ENCODE measurements at regions not wholly inside any gene's neighbourhood (a gene's known extent, or its start where the extent isn't known, plus 50 kb on each side); places are given as distances from the start of the nearest gene placed in this dataset.

- POLR2A ChIA-PET: no interaction called here
- Histone ChIP-seq H3K9me3 (ENCODE audit: control insufficient read depth in 2 of 3, low read length in 3 of 3) (no peaks in the 10 kb centered on the region), H3K27me3 (ENCODE audit: control insufficient read depth in 2 of 2, insufficient read depth in 2 of 2, low read length in 2 of 2) (no peaks in the 10 kb centered on the region), H3K36me3 (ENCODE audit: control insufficient read depth in 2 of 3, insufficient read depth in 3 of 3, low read length in 3 of 3) (no peaks in the 10 kb centered on the region), H3K4me3 (ENCODE audit: low read length) (no peak overlapping the region), H3K4me1 (ENCODE audit: control insufficient read depth in 2 of 2, insufficient read depth in 2 of 2, low read length in 2 of 2) (no peaks in the 10 kb centered on the region), H3K27ac (ENCODE audit: low read depth, low read length) (no peak overlapping the region)
- H3K27ac Mint-ChIP-seq: no peak overlapping the region
- no peaks in the 10 kb centered on the region for H3K36me3 Mint-ChIP-seq
- H3K27me3 Mint-ChIP-seq: peaks cover 0 to 17% (median 7%) of the 10 kb centered on the region in 5 donors
- ATAC-seq (no peak), DNase-seq (no peak)
- CTCF ChIA-PET: no interaction called here
- intact Hi-C loops (cut with micrococcal nuclease): no loop called here
- no peaks in the 10 kb centered on the region for H3K4me1 Mint-ChIP-seq
- peaks cover 0 to 5% (median 0%) of the 10 kb centered on the region in 11 donors for H3K9me3 Mint-ChIP-seq
- H3K4me3 Mint-ChIP-seq: no peak overlapping the region
Measured at GRCh38 chr11:131203040-131203439, 167.4 kb upstream of the NTM start.

GRCh38 chr11:131204282-131204681, 166.1 kb upstream of the NTM start:
- H3K9me3 Mint-ChIP-seq: peaks cover 0 to 5% (median 0%) of the 10 kb centered on the region in 11 donors
- Histone ChIP-seq H3K9me3 (ENCODE audit: control insufficient read depth in 2 of 3, low read length in 3 of 3) (no peaks in the 10 kb centered on the region), H3K4me1 (ENCODE audit: control insufficient read depth in 2 of 2, insufficient read depth in 2 of 2, low read length in 2 of 2) (no peaks in the 10 kb centered on the region), H3K4me3 (ENCODE audit: low read length) (no peak overlapping the region), H3K27ac (ENCODE audit: low read depth, low read length) (no peak overlapping the region), H3K36me3 (ENCODE audit: control insufficient read depth in 2 of 3, insufficient read depth in 3 of 3, low read length in 3 of 3) (no peaks in the 10 kb centered on the region), H3K27me3 (ENCODE audit: control insufficient read depth in 2 of 2, insufficient read depth in 2 of 2, low read length in 2 of 2) (no peaks in the 10 kb centered on the region)
- no peak for ATAC-seq
- POLR2A ChIA-PET: no interaction called here
- no peak overlapping the region for H3K4me3 Mint-ChIP-seq
- CTCF ChIA-PET: no interaction called here
- H3K27ac Mint-ChIP-seq: no peak overlapping the region
- H3K27me3 Mint-ChIP-seq: peaks cover 0 to 22% (median 8%) of the 10 kb centered on the region in 5 donors
- intact Hi-C loops (cut with micrococcal nuclease): no loop called here
- no peaks in the 10 kb centered on the region for H3K4me1 Mint-ChIP-seq
- no peak for DNase-seq
- no peaks in the 10 kb centered on the region for H3K36me3 Mint-ChIP-seq

GRCh38 chr11:131204765-131205380, 165.5 kb upstream of the NTM start:
- Histone ChIP-seq H3K36me3 (ENCODE audit: control insufficient read depth in 2 of 3, insufficient read depth in 3 of 3, low read length in 3 of 3) (no peaks in the 10 kb centered on the region), H3K4me3 (ENCODE audit: low read length) (no peak overlapping the region), H3K27me3 (ENCODE audit: control insufficient read depth in 2 of 2, insufficient read depth in 2 of 2, low read length in 2 of 2) (no peaks in the 10 kb centered on the region), H3K9me3 (ENCODE audit: control insufficient read depth in 2 of 3, low read length in 3 of 3) (no peaks in the 10 kb centered on the region), H3K27ac (ENCODE audit: low read depth, low read length) (no peak overlapping the region), H3K4me1 (ENCODE audit: control insufficient read depth in 2 of 2, insufficient read depth in 2 of 2, low read length in 2 of 2) (no peaks in the 10 kb centered on the region)
- peaks cover 0 to 5% (median 0%) of the 10 kb centered on the region in 11 donors for H3K9me3 Mint-ChIP-seq
- peaks cover 0 to 22% (median 8%) of the 10 kb centered on the region in 5 donors for H3K27me3 Mint-ChIP-seq
- intact Hi-C loops (cut with micrococcal nuclease): no loop called here
- DNase-seq: no peak
- no peaks in the 10 kb centered on the region for H3K4me1 Mint-ChIP-seq
- ATAC-seq: no peak
- ChIA-PET CTCF (no interaction called here), POLR2A (no interaction called here)
- H3K36me3 Mint-ChIP-seq: no peaks in the 10 kb centered on the region
- H3K27ac Mint-ChIP-seq: no peak overlapping the region
- H3K4me3 Mint-ChIP-seq: no peak overlapping the region

- intact Hi-C loops (cut with micrococcal nuclease): no loop called here
- ChIA-PET POLR2A (no interaction called here), CTCF (no interaction called here)
- Mint-ChIP-seq H3K4me1 (no peaks in the 10 kb centered on the region), H3K36me3 (no peaks in the 10 kb centered on the region), H3K9me3 (peaks cover 0 to 5% (median 0%) of the 10 kb centered on the region in 11 donors), H3K27ac (no peak overlapping the region), H3K4me3 (no peak overlapping the region), H3K27me3 (peaks cover 0 to 22% (median 8%) of the 10 kb centered on the region in 5 donors)
- DNase-seq (no peak), ATAC-seq (no peak)
- Histone ChIP-seq H3K4me3 (ENCODE audit: low read length) (no peak overlapping the region), H3K9me3 (ENCODE audit: control insufficient read depth in 2 of 3, low read length in 3 of 3) (no peaks in the 10 kb centered on the region), H3K36me3 (ENCODE audit: control insufficient read depth in 2 of 3, insufficient read depth in 3 of 3, low read length in 3 of 3) (no peaks in the 10 kb centered on the region), H3K27ac (ENCODE audit: low read depth, low read length) (no peak overlapping the region), H3K27me3 (ENCODE audit: control insufficient read depth in 2 of 2, insufficient read depth in 2 of 2, low read length in 2 of 2) (no peaks in the 10 kb centered on the region), H3K4me1 (ENCODE audit: control insufficient read depth in 2 of 2, insufficient read depth in 2 of 2, low read length in 2 of 2) (no peaks in the 10 kb centered on the region)
Measured at GRCh38 chr11:131206671-131207070, 163.7 kb upstream of the NTM start.

- H3K27me3 Mint-ChIP-seq: peaks cover 0 to 22% (median 8%) of the 10 kb centered on the region in 5 donors
- no peaks in the 10 kb centered on the region for H3K36me3 ChIP-seq (ENCODE audit: control insufficient read depth in 2 of 3, insufficient read depth in 3 of 3, low read length in 3 of 3)
- no peak overlapping the region for H3K4me3 Mint-ChIP-seq
- peaks cover 0 to 7% (median 0%) of the 10 kb centered on the region in 11 donors for H3K9me3 Mint-ChIP-seq
- H3K4me3 ChIP-seq (ENCODE audit: low read length): no peak overlapping the region
- no peak overlapping the region for H3K27ac ChIP-seq (ENCODE audit: low read depth, low read length)
- ChIA-PET CTCF (no interaction called here), POLR2A (no interaction called here)
- ATAC-seq (no peak), DNase-seq (no peak)
- no peaks in the 10 kb centered on the region for H3K36me3 Mint-ChIP-seq
- no peak overlapping the region for H3K27ac Mint-ChIP-seq
- intact Hi-C loops (cut with micrococcal nuclease): no loop called here
- no peaks in the 10 kb centered on the region for H3K27me3 ChIP-seq (ENCODE audit: control insufficient read depth in 2 of 2, insufficient read depth in 2 of 2, low read length in 2 of 2)
- H3K4me1 ChIP-seq (ENCODE audit: control insufficient read depth in 2 of 2, insufficient read depth in 2 of 2, low read length in 2 of 2): no peaks in the 10 kb centered on the region
- no peaks in the 10 kb centered on the region for H3K4me1 Mint-ChIP-seq
- H3K9me3 ChIP-seq (ENCODE audit: control insufficient read depth in 2 of 3, low read length in 3 of 3): no peaks in the 10 kb centered on the region
Measured at GRCh38 chr11:131207901-131208300, 162.5 kb upstream of the NTM start.

- Mint-ChIP-seq H3K4me3 (no peak overlapping the region), H3K4me1 (peaks cover 0 to 3% (median 0%) of the 10 kb centered on the region in 7 donors), H3K36me3 (peaks cover 0 to 3% (median 0%) of the 10 kb centered on the region in 5 donors), H3K27me3 (peaks cover 0 to 28% (median 8%) of the 10 kb centered on the region in 5 donors), H3K27ac (no peak overlapping the region), H3K9me3 (peaks cover 0 to 17% (median 3%) of the 10 kb centered on the region in 11 donors)
- Histone ChIP-seq H3K36me3 (ENCODE audit: control insufficient read depth in 2 of 3, insufficient read depth in 3 of 3, low read length in 3 of 3) (no peaks in the 10 kb centered on the region), H3K4me1 (ENCODE audit: control insufficient read depth in 2 of 2, insufficient read depth in 2 of 2, low read length in 2 of 2) (no peaks in the 10 kb centered on the region), H3K4me3 (ENCODE audit: low read length) (no peak overlapping the region), H3K27ac (ENCODE audit: low read depth, low read length) (no peak overlapping the region), H3K9me3 (ENCODE audit: control insufficient read depth in 2 of 3, low read length in 3 of 3) (no peaks in the 10 kb centered on the region), H3K27me3 (ENCODE audit: control insufficient read depth in 2 of 2, insufficient read depth in 2 of 2, low read length in 2 of 2) (no peaks in the 10 kb centered on the region)
- intact Hi-C loops (cut with micrococcal nuclease): no loop called here
- POLR2A ChIA-PET: no interaction called here
- DNase-seq (no peak), ATAC-seq (no peak)
- CTCF ChIA-PET: no interaction called here
Measured at GRCh38 chr11:131217313-131218310, 152.8 kb upstream of the NTM start.

Measured in naive thymus-derived CD4-positive, alpha-beta T cell (primary cell).